ENCODE measurements at regions not wholly inside any gene's neighbourhood (a gene's known extent, or its start where the extent isn't known, plus 50 kb on each side); places are given as distances from the start of the nearest gene placed in this dataset.

- no peak for DNase-seq (ENCODE audit: extremely low spot score in 2 of 2)
- no peaks in the 10 kb centered on the region for H3K27me3 ChIP-seq
- intact Hi-C loops (cut with DNase I) = no loop called here
- H3K36me3 ChIP-seq = no peaks in the 10 kb centered on the region
- H3K4me3 ChIP-seq = no peak overlapping the region
- peak in 1 of 2 donors; percentile 73 for TF ChIP-seq POLR2AphosphoS5 (IDR thresholded peaks at IDR 0.05; ENCODE audit: insufficient read depth in 1 of 2, low read depth in 1 of 2)
- TF ChIP-seq CTCF (IDR thresholded peaks at IDR 0.05) = no peak
- H3K27ac ChIP-seq = no peak overlapping the region
- peaks cover 8% of the 10 kb centered on the region for H3K4me1 ChIP-seq
- no peaks in the 10 kb centered on the region for H3K9me3 ChIP-seq
Measured at GRCh38 chr4:174423257-174423944, 98.9 kb downstream of the HPGD start.

GRCh38 chr4:174422893-174423256, 99.4 kb downstream of the HPGD start:
- Histone ChIP-seq H3K27ac (no peak overlapping the region), H3K4me3 (no peak overlapping the region), H3K4me1 (peaks cover 8% of the 10 kb centered on the region), H3K27me3 (no peaks in the 10 kb centered on the region), H3K9me3 (no peaks in the 10 kb centered on the region), H3K36me3 (no peaks in the 10 kb centered on the region)
- no peak for DNase-seq (ENCODE audit: extremely low spot score in 2 of 2)
- TF ChIP-seq POLR2AphosphoS5 (IDR thresholded peaks at IDR 0.05; ENCODE audit: insufficient read depth in 1 of 2, low read depth in 1 of 2) (no peak), POLR2A (IDR thresholded peaks at IDR 0.05) (no peak), CTCF (IDR thresholded peaks at IDR 0.05) (no peak)
- intact Hi-C loops (cut with DNase I) = no loop called here

DNA sequence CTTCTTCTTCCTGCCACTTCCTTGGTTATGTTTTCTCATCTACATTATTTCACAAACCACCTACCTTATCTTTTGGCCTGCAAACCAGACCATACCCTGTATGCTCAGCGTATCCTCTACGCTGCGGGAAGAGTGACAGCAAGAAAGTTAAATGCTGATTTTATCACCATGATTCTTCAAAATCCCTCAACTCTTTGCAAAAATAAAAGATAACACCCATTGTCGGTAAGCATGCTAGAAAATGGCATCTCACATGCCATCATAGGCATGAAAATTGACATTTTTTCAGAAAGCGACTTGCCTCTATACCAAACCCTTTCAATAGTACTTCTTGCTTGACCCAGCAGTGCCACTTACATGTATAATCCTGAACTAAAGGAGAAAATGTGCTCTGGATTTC, 102.0 kb downstream of the HPGD start:
- H3K9me3 ChIP-seq = no peaks in the 10 kb centered on the region
- H3K27me3 ChIP-seq = no peaks in the 10 kb centered on the region
- intact Hi-C loops (cut with DNase I) = no loop called here
- TF ChIP-seq CTCF (IDR thresholded peaks at IDR 0.05) = no peak
- TF ChIP-seq POLR2A (IDR thresholded peaks at IDR 0.05) = no peak
- TF ChIP-seq POLR2AphosphoS5 (IDR thresholded peaks at IDR 0.05; ENCODE audit: insufficient read depth in 1 of 2, low read depth in 1 of 2) = no peak
- no peak overlapping the region for H3K4me3 ChIP-seq
- no peak overlapping the region for H3K27ac ChIP-seq
- no peak for DNase-seq (ENCODE audit: extremely low spot score in 2 of 2)
- peaks cover 8% of the 10 kb centered on the region for H3K4me1 ChIP-seq
- H3K36me3 ChIP-seq = no peaks in the 10 kb centered on the region

DNA sequence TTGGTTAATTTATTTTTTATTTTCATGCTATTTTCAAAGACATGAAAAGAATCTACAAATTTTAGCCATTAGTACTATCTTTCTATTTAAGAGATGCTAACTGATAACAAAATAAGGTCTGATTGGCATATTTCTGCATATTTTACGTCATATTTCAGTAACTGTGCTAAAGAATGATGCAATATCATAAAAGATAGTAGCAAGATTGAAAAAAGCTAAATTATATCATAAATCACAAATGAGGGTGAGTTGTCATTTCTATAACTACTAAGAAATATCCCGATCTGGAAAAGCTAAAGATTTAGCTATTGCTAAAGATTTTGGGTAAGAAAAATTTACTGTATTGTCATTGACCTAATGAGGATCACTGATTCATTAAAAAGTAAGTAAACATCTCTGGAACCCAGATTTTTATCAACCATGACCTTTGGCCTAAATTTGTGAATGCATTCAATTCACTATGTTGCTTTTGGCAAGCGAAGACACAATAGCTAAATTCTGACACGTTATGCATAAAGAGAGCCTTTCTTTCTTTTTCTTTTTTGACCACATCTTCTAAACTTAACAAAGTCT, 103.6 kb downstream of the HPGD start:
- intact Hi-C loops (cut with DNase I) = no loop called here
- no peak for DNase-seq (ENCODE audit: extremely low spot score in 2 of 2)
- no peak overlapping the region for H3K4me3 ChIP-seq
- H3K9me3 ChIP-seq = no peaks in the 10 kb centered on the region
- H3K4me1 ChIP-seq = peaks cover 8% of the 10 kb centered on the region
- no peaks in the 10 kb centered on the region for H3K27me3 ChIP-seq
- H3K27ac ChIP-seq = no peak overlapping the region
- TF ChIP-seq POLR2AphosphoS5 (IDR thresholded peaks at IDR 0.05; ENCODE audit: insufficient read depth in 1 of 2, low read depth in 1 of 2) (no peak), CTCF (IDR thresholded peaks at IDR 0.05) (no peak), POLR2A (IDR thresholded peaks at IDR 0.05) (no peak)
- no peaks in the 10 kb centered on the region for H3K36me3 ChIP-seq

DNA sequence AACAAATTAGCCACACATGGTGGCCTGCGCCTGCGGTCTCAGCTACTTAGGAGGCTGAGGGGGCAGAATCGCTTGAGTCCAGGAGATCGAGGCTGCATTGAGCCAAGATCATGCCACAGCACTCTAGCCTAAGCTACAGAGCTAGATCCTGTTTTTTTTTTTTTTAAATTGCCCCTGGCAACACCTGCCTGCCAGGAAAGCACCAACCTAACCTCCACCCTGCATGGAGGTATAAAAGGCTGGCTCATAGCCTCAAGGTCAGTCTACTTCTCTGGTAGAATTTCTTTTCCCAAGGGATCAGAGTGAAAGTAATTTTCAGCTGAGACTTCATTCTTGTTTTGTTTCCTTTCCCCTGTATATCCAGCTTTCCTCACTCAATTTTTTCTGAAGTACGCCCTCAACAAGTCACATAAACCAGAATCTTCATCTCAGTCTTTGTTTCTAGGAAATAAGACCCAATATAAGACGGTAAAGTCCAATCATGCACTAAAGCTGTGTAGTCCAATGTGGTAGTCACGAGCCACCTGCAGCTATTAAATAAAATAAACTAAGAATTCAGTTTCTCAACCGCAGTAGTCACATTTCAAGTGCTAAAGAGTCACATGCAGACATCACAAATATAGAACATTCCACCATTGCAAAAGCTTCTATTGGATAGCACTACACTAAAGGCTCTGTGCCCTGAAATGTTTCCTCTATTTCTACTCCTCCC, 113.3 kb downstream of the HPGD start:
- no peak for DNase-seq (ENCODE audit: extremely low spot score in 2 of 2)
- no peaks in the 10 kb centered on the region for H3K27me3 ChIP-seq
- intact Hi-C loops (cut with DNase I) = no loop called here
- H3K4me3 ChIP-seq = no peak overlapping the region
- H3K27ac ChIP-seq = no peak overlapping the region
- no peaks in the 10 kb centered on the region for H3K9me3 ChIP-seq
- H3K4me1 ChIP-seq = no peaks in the 10 kb centered on the region
- no peak for TF ChIP-seq POLR2A (IDR thresholded peaks at IDR 0.05)
- no peak for TF ChIP-seq POLR2AphosphoS5 (IDR thresholded peaks at IDR 0.05; ENCODE audit: insufficient read depth in 1 of 2, low read depth in 1 of 2)
- no peak for TF ChIP-seq CTCF (IDR thresholded peaks at IDR 0.05)
- H3K36me3 ChIP-seq = no peaks in the 10 kb centered on the region

All from vagina (tissue), 2 donors.